ENCODE measurements at regions not wholly inside any gene's neighbourhood (a gene's known extent, or its start where the extent isn't known, plus 50 kb on each side); places are given as distances from the start of the nearest gene placed in this dataset.

GRCh38 chr2:239468491-239469105 lies 67.8 kb upstream of the HDAC4 start:
- no peak for TF ChIP-seq CTCF (IDR thresholded peaks at IDR 0.05)
- no peak for TF ChIP-seq EP300 (IDR thresholded peaks at IDR 0.05; ENCODE audit: low read depth)
- TF ChIP-seq POLR2A (IDR thresholded peaks at IDR 0.05): no peak
- TF ChIP-seq POLR2AphosphoS5 (IDR thresholded peaks at IDR 0.05): no peak
